H1 (cell line): ENCODE measurements at regions not wholly inside any gene's neighbourhood (a gene's known extent, or its start where the extent isn't known, plus 50 kb on each side); places are given as distances from the start of the nearest gene placed in this dataset.

Source experiments
- CTCF ChIA-PET: fragments of 300-600 bp; sonication (Branson Sonifier 250); formaldehyde crosslinking; loops from one replicate; lab custom pipeline; 2021; ENCODE audit not compliant: partially characterized antibody; lab: Charles Lee
- POLR2A ChIA-PET: fragments of 300-600 bp; sonication (Branson Sonifier 250); formaldehyde crosslinking; loops from one replicate; lab custom pipeline; 2021; ENCODE audit warnings: inconsistent platforms; ENCODE audit not compliant: partially characterized antibody; lab: Charles Lee
- DNase-seq, 2 experiments: peaks; one replicate each; pipeline versions ENCODE4 v3.0.0 to v3.0.0-alpha.2; 2010 to 2022; ENCODE audit warnings: low spot score in 2 of 2, low read depth in 1 of 2, mixed read lengths in 1 of 2
- FAIRE-seq: peaks from 2 replicates; lab custom pipeline; 2011; peaks lifted over from hg19 to GRCh38; lab: Jason Lieb, UNC
- H2AFZ ChIP-seq: 2 replicates; pipeline ENCODE4 v1.8.1; 2012; ENCODE audit warnings: low read length, inconsistent platforms
- H2AK5ac ChIP-seq: 2 replicates; pipeline ENCODE4 v1.6.1; 2013; ENCODE audit warnings: low read depth, low read length
- H2BK120ac ChIP-seq: replicated peaks from 2 replicates; pipeline ENCODE3; 2013; ENCODE audit warnings: low read depth, low read length, inconsistent platforms
- H2BK12ac ChIP-seq: 2 replicates; pipeline ENCODE4 v1.6.1; 2013; ENCODE audit warnings: low read depth, low read length
- H2BK15ac ChIP-seq: 2 replicates; pipeline ENCODE4 v1.6.1; 2013; ENCODE audit warnings: low read length
- H2BK20ac ChIP-seq: 2 replicates; pipeline ENCODE4 v1.6.1; 2013; ENCODE audit warnings: low read length
- H2BK5ac ChIP-seq: 2 replicates; pipeline ENCODE4 v1.6.1; 2013; ENCODE audit warnings: low read depth, low read length
- H3K14ac ChIP-seq: 2 replicates; pipeline ENCODE4 v1.6.1; 2013; ENCODE audit warnings: inconsistent platforms; ENCODE audit not compliant: insufficient read length
- H3K18ac ChIP-seq: 2 replicates; pipeline ENCODE4 v1.6.1; 2013; ENCODE audit warnings: low read length; ENCODE audit errors: extremely low read depth
- H3K23ac ChIP-seq: 2 replicates; pipeline ENCODE4 v1.6.1; 2013; ENCODE audit warnings: inconsistent platforms; ENCODE audit not compliant: insufficient read length
- H3K23me2 ChIP-seq: 2 replicates; pipeline ENCODE4 v1.6.1; 2013; ENCODE audit warnings: low read depth, low read length
- H3K27ac ChIP-seq: 2 replicates; pipeline ENCODE4 v1.6.1; 2011; ENCODE audit warnings: low read depth, low read length, inconsistent platforms
- H3K27me3 ChIP-seq, 4 experiments: replicated peaks in 1 of 4; 1 replicate in 1 of 4; 2 replicates in 3 of 4; pipeline versions ENCODE4 v1.6.1 to v1.8.1; 2011 to 2013; ENCODE audit warnings: low read length in 3 of 4, mild to moderate bottlenecking in 3 of 4, inconsistent platforms in 2 of 4, mixed read lengths in 2 of 4, moderate library complexity in 1 of 4; ENCODE audit not compliant: control insufficient read depth in 3 of 4, insufficient read depth in 3 of 4; ENCODE audit errors: extremely low read depth in 1 of 4
- H3K36me3 ChIP-seq, 4 experiments: 2 replicates each; pipeline versions ENCODE4 v1.6.1 to v1.8.1; 2011 to 2013; ENCODE audit warnings: mild to moderate bottlenecking in 4 of 4, low read length in 3 of 4, moderate library complexity in 2 of 4, control low read depth in 1 of 4, inconsistent platforms in 1 of 4; ENCODE audit not compliant: insufficient read depth in 4 of 4, control insufficient read depth in 2 of 4
- H3K4ac ChIP-seq: replicated peaks from 2 replicates; pipeline ENCODE3; 2013; ENCODE audit warnings: low read length, low read depth, mixed read lengths, inconsistent platforms; ENCODE audit not compliant: insufficient read length
- H3K4me1 ChIP-seq, 4 experiments: replicated peaks in 1 of 4; 1 replicate in 1 of 4; 2 replicates in 3 of 4; pipeline versions ENCODE4 v1.6.1 to v1.8.1; 2011 to 2013; ENCODE audit warnings: low read length in 3 of 4, inconsistent platforms in 2 of 4, mixed read lengths in 1 of 4; ENCODE audit not compliant: insufficient read depth in 4 of 4, control insufficient read depth in 3 of 4
- H3K4me2 ChIP-seq, 2 experiments: 2 replicates each; pipeline versions ENCODE4 v1.6.1 to v1.8.1; 2011 to 2013; ENCODE audit warnings: low read depth in 2 of 2, low read length in 2 of 2, control low read depth in 1 of 2, inconsistent platforms in 1 of 2, mild to moderate bottlenecking in 1 of 2; ENCODE audit not compliant: insufficient read depth in 1 of 2
- H3K4me3 ChIP-seq, 4 experiments: fragments of 200-600, 300-600 bp in 1 of 4; sonication (generic), shearing (Covaris generic), sonication (Bioruptor Twin) in 1 of 4; 2 replicates each; pipeline versions ENCODE4 v1.5.1 to v1.8.1; 2011 to 2016; ENCODE audit warnings: low read length in 4 of 4, low read depth in 3 of 4, control low read depth in 2 of 4, inconsistent platforms in 2 of 4, mild to moderate bottlenecking in 2 of 4, mixed read lengths in 1 of 4, moderate library complexity in 1 of 4; ENCODE audit not compliant: insufficient read depth in 2 of 4; ENCODE audit errors: extremely low read depth in 1 of 4
- H3K56ac ChIP-seq: replicated peaks from 2 replicates; pipeline ENCODE3; 2013; ENCODE audit warnings: low read depth, mild to moderate bottlenecking, mixed read lengths, low read length, inconsistent platforms; ENCODE audit not compliant: insufficient read length
- H3K79me1 ChIP-seq: 2 replicates; pipeline ENCODE4 v1.6.1; 2013; ENCODE audit warnings: low read depth, low read length, control low read depth
- H3K79me2 ChIP-seq, 2 experiments: 2 replicates each; pipeline versions ENCODE4 v1.6.1 to v1.8.1; 2012 to 2013; ENCODE audit warnings: low read length in 2 of 2, mild to moderate bottlenecking in 2 of 2, inconsistent platforms in 1 of 2; ENCODE audit not compliant: insufficient read depth in 2 of 2, control insufficient read depth in 1 of 2
- H3K9ac ChIP-seq, 4 experiments: replicated peaks in 1 of 4; 1 replicate in 1 of 4; 2 replicates in 3 of 4; pipeline versions ENCODE4 v1.6.1 to v1.8.1; 2011 to 2013; ENCODE audit warnings: low read depth in 3 of 4, low read length in 3 of 4, control low read depth in 2 of 4, mild to moderate bottlenecking in 2 of 4, moderate library complexity in 2 of 4, inconsistent platforms in 1 of 4; ENCODE audit errors: extremely low read depth in 1 of 4
- H3K9me3 ChIP-seq, 2 experiments: 2 replicates each; pipeline versions ENCODE4 v1.6.1 to v1.8.1; 2012 to 2013; ENCODE audit warnings: mild to moderate bottlenecking in 2 of 2, moderate library complexity in 2 of 2, control low read depth in 1 of 2, inconsistent platforms in 1 of 2, low read depth in 1 of 2, low read length in 1 of 2, mixed read lengths in 1 of 2; ENCODE audit not compliant: insufficient read depth in 2 of 2
- H4K20me1 ChIP-seq, 2 experiments: replicated peaks in 1 of 2; 2 replicates each; pipeline versions ENCODE3 to v1.8.1; 2011 to 2013; ENCODE audit warnings: inconsistent platforms in 2 of 2, low read length in 2 of 2, mild to moderate bottlenecking in 1 of 2; ENCODE audit not compliant: insufficient read depth in 2 of 2, control insufficient read depth in 1 of 2
- H4K5ac ChIP-seq: 2 replicates; pipeline ENCODE4 v1.6.1; 2013; ENCODE audit warnings: low read length, low read depth, mixed read lengths, inconsistent platforms; ENCODE audit not compliant: insufficient read length
- H4K8ac ChIP-seq: 2 replicates; pipeline ENCODE4 v1.8.0; 2013; ENCODE audit warnings: mild to moderate bottlenecking, moderate library complexity, low read length, inconsistent platforms; ENCODE audit not compliant: insufficient read depth; ENCODE audit errors: extremely low read depth
- H4K91ac ChIP-seq: replicated peaks from 2 replicates; pipeline ENCODE3; 2013; ENCODE audit warnings: low read length, mixed read lengths, inconsistent platforms; ENCODE audit not compliant: insufficient read length
- CTCF ChIP-seq, 3 experiments: IDR thresholded peaks; 1 replicate in 2 of 3; 2 replicates in 1 of 3; pipeline versions ENCODE4 v1.5.1 to v1.6.1; 2011; ENCODE audit warnings: low read length in 3 of 3, mild to moderate bottlenecking in 3 of 3, inconsistent platforms in 2 of 3, low read depth in 1 of 3, moderate library complexity in 1 of 3; ENCODE audit not compliant: insufficient read depth in 1 of 3; ENCODE audit errors: control extremely low read depth in 1 of 3
- RAD21 ChIP-seq, 2 experiments: IDR thresholded peaks in 1 of 2; conservative IDR thresholded peaks in 1 of 2; 2 replicates each; pipeline ENCODE4 v1.6.1; 2011; ENCODE audit warnings: low read depth in 2 of 2, low read length in 2 of 2, improper control_type of control experiment in 1 of 2, inconsistent platforms in 1 of 2, mild to moderate bottlenecking in 1 of 2, moderate library complexity in 1 of 2
- RXRA ChIP-seq: IDR thresholded peaks from 2 replicates; pipeline ENCODE4 v1.6.1; 2011; ENCODE audit warnings: low read depth, mild to moderate bottlenecking, low read length, moderate library complexity; ENCODE audit not compliant: insufficient read depth
- TEAD4 ChIP-seq: IDR thresholded peaks from 2 replicates; pipeline ENCODE4 v1.6.1; 2012; ENCODE audit warnings: low read depth, low read length, inconsistent platforms, mixed read lengths
- WGBS, 2 experiments: shearing (Covaris generic) in 1 of 2; methylation state at CpG; one replicate each; pipeline versions ENCODE4 v1.1.6 to v1.1.7; 2013 to 2015; ENCODE audit warnings: low lambda C conversion rate in 2 of 2, mixed read lengths in 2 of 2, inconsistent platforms in 1 of 2, low coverage in 1 of 2, missing lambda C conversion rate in 1 of 2; ENCODE audit not compliant: insufficient replicate concordance in 2 of 2, insufficient coverage in 1 of 2, insufficient read length in 1 of 2; ENCODE audit errors: extremely low coverage in 1 of 2, missing lambda C conversion rate in 1 of 2; 5-methylcytosine and 5-hydroxymethylcytosine counted together

- Histone ChIP-seq H3K4me3 (no peak overlapping the region), H2BK5ac (no peak overlapping the region), H2BK15ac (no peak overlapping the region), H3K18ac (no peak overlapping the region), H3K79me1 (no peaks in the 10 kb centered on the region), H3K4ac (no peak overlapping the region), H3K4me2 (no peak overlapping the region), H2BK12ac (no peak overlapping the region), H4K91ac (no peak overlapping the region), H3K79me2 (no peaks in the 10 kb centered on the region), H3K27ac (no peak overlapping the region), H4K20me1 (no peaks in the 10 kb centered on the region), H4K8ac (no peak overlapping the region), H3K14ac (no peak overlapping the region), H3K36me3 (no peaks in the 10 kb centered on the region), H2BK120ac (no peak overlapping the region), H3K9ac (no peak overlapping the region), H3K4me1 (no peaks in the 10 kb centered on the region), H3K27me3 (no peaks in the 10 kb centered on the region), H2AFZ (no peak overlapping the region), H2AK5ac (no peak overlapping the region), H3K23me2 (no peaks in the 10 kb centered on the region), H4K5ac (no peak overlapping the region), H3K56ac (no peak overlapping the region), H2BK20ac (no peak overlapping the region), H3K9me3 (no peaks in the 10 kb centered on the region), H3K23ac (no peak overlapping the region)
- FAIRE-seq, result no peak
- TF ChIP-seq CTCF (IDR thresholded peaks at IDR 0.05; ENCODE audit: control extremely low read depth in 1 of 3, insufficient read depth in 1 of 3, low read depth in 1 of 3, low read length in 3 of 3) (peak in 2 of 3 experiments; percentile 12 to 30; a peak in 2 of 4 replicates), TEAD4 (no peak), RAD21 (IDR thresholded peaks at IDR 0.05 in 1 of 2, conservative IDR thresholded peaks at IDR 0.05 in 1 of 2; ENCODE audit: low read depth in 2 of 2, low read length in 2 of 2) (peak; percentile 41 to 54; a peak in 3 of 4 replicates), RXRA (no peak)
- WGBS, 2 experiments, result 97% methylated on average over 4 of the region's 4 CpGs; no CpG with 5 or more reads in 1 of the 2 experiments
- no peak for DNase-seq
- ChIA-PET CTCF (interaction anchor here (1.5 kb wide), 1 partner anchor 20 kb away, joined by 7 read pairs; no protein-coding TSS in a partner anchor), POLR2A (no interaction called here)
Observed at GRCh38 chr21:18913914-18914313, 510.3 kb upstream of the TMPRSS15 start.
